Adrenal gland (tissue), 9 donors: ENCODE measurements at regions not wholly inside any gene's neighbourhood (a gene's known extent, or its start where the extent isn't known, plus 50 kb on each side); places are given as distances from the start of the nearest gene placed in this dataset.

ENCODE experiments used
- DNase-seq, 7 donors: peaks; one replicate each; pipeline ENCODE4 v3.0.0-alpha.2; 2019 to 2020
- H3K27ac ChIP-seq, 5 donors: fragments of 200-600 bp; sonication (generic) in 4 of 5; 1 replicate in 3 of 5; 2 replicates in 2 of 5; pipeline versions ENCODE4 v1.5.1 to v1.8.0; 2016 to 2020; ENCODE audit warnings: mild to moderate bottlenecking in 1 of 5
- H3K27me3 ChIP-seq: fragments of 200-600 bp; 2 replicates; pipeline ENCODE4 v1.8.0; 2021
- H3K36me3 ChIP-seq, 2 donors: fragments of 200-600 bp; replicated peaks in 1 of 2; 1 replicate in 1 of 2; 2 replicates in 1 of 2; pipeline versions ENCODE4 v1.5.1 to v1.8.0; 2018 to 2022
- H3K4me1 ChIP-seq, 2 donors: fragments of 200-600 bp; replicated peaks in 1 of 2; 1 replicate in 1 of 2; 2 replicates in 1 of 2; pipeline versions ENCODE4 v1.5.1 to v1.8.0; 2018 to 2021
- H3K4me3 ChIP-seq, 4 donors: fragments of 200-600 bp; sonication (generic) in 3 of 4; one replicate each; pipeline ENCODE4 v1.5.1; 2016 to 2018
- H3K9me3 ChIP-seq, 3 donors: fragments of 200-600 bp; sonication (generic) in 1 of 3; replicated peaks in 1 of 3; 1 replicate in 2 of 3; 2 replicates in 1 of 3; pipeline versions ENCODE4 v1.5.1 to v1.8.0; 2016 to 2021
- CTCF ChIP-seq, 6 experiments: fragments of 450-650 bp in 4 of 6; fragments of 200-600 bp in 2 of 6; sonication (generic) in 1 of 6; IDR thresholded peaks; 1 replicate in 5 of 6; 2 replicates in 1 of 6; pipeline versions ENCODE4 v1.5.1 to v1.8.0; 2016 to 2021; ENCODE audit warnings: antibody characterized with exemption in 6 of 6, mild to moderate bottlenecking in 2 of 6, moderate library complexity in 1 of 6
- POLR2A ChIP-seq, 2 donors: fragments of 450-650 bp; IDR thresholded peaks; one replicate each; pipeline ENCODE4 v1.6.1; 2017; ENCODE audit warnings: antibody characterized with exemption in 2 of 2, mild to moderate bottlenecking in 2 of 2, moderate library complexity in 1 of 2
- WGBS, 4 donors: extraction: QIAGEN DNeasy Blood & Tissue Kit in 2 of 4; methylation state at CpG; one replicate each; pipeline versions ENCODE4 v1.1.5 to v1.1.7; 2013 to 2017; 5-methylcytosine and 5-hydroxymethylcytosine counted together
- intact Hi-C, 2 donors: fragments of 100-400 bp; cut with DNase I; formaldehyde crosslinking; loops; one replicate each; pipeline versions ENCODE4 v1.14.1 to v1.15.0; 2022 to 2023
- donor health status: healthy with polysubstance abuse.
- donor health status: Bipolar disorder and iron deficiency.
- donor health status: DM: yes; HTN: yes; CAD: no.
- donor health status: DM: no; HTN: no; CAD: no.
- donor health status: DM: no; HTN: no; CAD: no.

- Histone ChIP-seq H3K4me1 (no peaks in the 10 kb centered on the region), H3K4me3 (no peak overlapping the region), H3K27ac (no peak overlapping the region), H3K9me3 (no peaks in the 10 kb centered on the region), H3K36me3 (no peaks in the 10 kb centered on the region), H3K27me3 (no peaks in the 10 kb centered on the region)
- 83 to 94% (median 92%) methylated on average over 4 of the region's 4 CpGs for WGBS, 4 donors
- DNase-seq = no peak
- no peak for TF ChIP-seq POLR2A (IDR thresholded peaks at IDR 0.05)
- intact Hi-C loops = no loop called here
Observed at GRCh38 chr2:136351684-136352083, 233.7 kb upstream of the CXCR4 start.

- WGBS, 4 donors = 47 to 89% (median 69%) methylated on average over 2 of the region's 2 CpGs
- Histone ChIP-seq H3K9me3 (no peaks in the 10 kb centered on the region), H3K4me1 (no peaks in the 10 kb centered on the region), H3K36me3 (no peaks in the 10 kb centered on the region), H3K27me3 (no peaks in the 10 kb centered on the region), H3K4me3 (no peak overlapping the region), H3K27ac (no peak overlapping the region)
- TF ChIP-seq POLR2A (IDR thresholded peaks at IDR 0.05) (no peak), CTCF (IDR thresholded peaks at IDR 0.05) (no peak)
- intact Hi-C loops = no loop called here
- DNase-seq = peak in 1 of 7 donors; percentile 29
Observed at GRCh38 chr2:136347981-136348380, 230.0 kb upstream of the CXCR4 start.

- H3K27me3 ChIP-seq = no peaks in the 10 kb centered on the region
- intact Hi-C loops = no loop called here
- H3K4me3 ChIP-seq = no peak overlapping the region
- H3K27ac ChIP-seq = no peak overlapping the region
- H3K9me3 ChIP-seq = no peaks in the 10 kb centered on the region
- H3K36me3 ChIP-seq = no peaks in the 10 kb centered on the region
- TF ChIP-seq CTCF (IDR thresholded peaks at IDR 0.05) = no peak
- TF ChIP-seq POLR2A (IDR thresholded peaks at IDR 0.05) = no peak
- no peaks in the 10 kb centered on the region for H3K4me1 ChIP-seq
- WGBS, 4 donors = 87 to 97% (median 92%) methylated on average over 2 to 3 of the region's 3 CpGs
- DNase-seq = no peak
Observed at GRCh38 chr2:136344339-136344738, 226.4 kb upstream of the CXCR4 start.

- Histone ChIP-seq H3K9me3 (no peaks in the 10 kb centered on the region), H3K27ac (no peak overlapping the region), H3K27me3 (no peaks in the 10 kb centered on the region), H3K36me3 (no peaks in the 10 kb centered on the region), H3K4me1 (no peaks in the 10 kb centered on the region), H3K4me3 (no peak overlapping the region)
- intact Hi-C loops = no loop called here
- 48 to 58% (median 55%) methylated on average over 5 of the region's 5 CpGs for WGBS, 4 donors
- no peak for DNase-seq
- TF ChIP-seq CTCF (IDR thresholded peaks at IDR 0.05) = no peak
- no peak for TF ChIP-seq POLR2A (IDR thresholded peaks at IDR 0.05)
Observed at GRCh38 chr2:136342138-136342537, 224.2 kb upstream of the CXCR4 start.

GRCh38 chr2:136334967-136335366 is 217.0 kb upstream of the CXCR4 start:
- Histone ChIP-seq H3K36me3 (no peaks in the 10 kb centered on the region), H3K27ac (no peak overlapping the region), H3K4me1 (peaks cover 0 to 7% of the 10 kb centered on the region in 2 donors), H3K27me3 (no peaks in the 10 kb centered on the region), H3K9me3 (no peaks in the 10 kb centered on the region), H3K4me3 (no peak overlapping the region)
- WGBS, 4 donors = 73 to 92% (median 77%) methylated on average over 1 of the region's 1 CpG
- DNase-seq = no peak
- TF ChIP-seq POLR2A (IDR thresholded peaks at IDR 0.05) (no peak), CTCF (IDR thresholded peaks at IDR 0.05) (no peak)
- intact Hi-C loops = no loop called here
